ENCODE measurements at regions not wholly inside any gene's neighbourhood (a gene's known extent, or its start where the extent isn't known, plus 50 kb on each side); places are given as distances from the start of the nearest gene placed in this dataset.
"Not testable (repeated sequence)": the region's sequence is repeated elsewhere in the genome, so short reads cannot be mapped to it uniquely, and the experiment has no call there.

DNA sequence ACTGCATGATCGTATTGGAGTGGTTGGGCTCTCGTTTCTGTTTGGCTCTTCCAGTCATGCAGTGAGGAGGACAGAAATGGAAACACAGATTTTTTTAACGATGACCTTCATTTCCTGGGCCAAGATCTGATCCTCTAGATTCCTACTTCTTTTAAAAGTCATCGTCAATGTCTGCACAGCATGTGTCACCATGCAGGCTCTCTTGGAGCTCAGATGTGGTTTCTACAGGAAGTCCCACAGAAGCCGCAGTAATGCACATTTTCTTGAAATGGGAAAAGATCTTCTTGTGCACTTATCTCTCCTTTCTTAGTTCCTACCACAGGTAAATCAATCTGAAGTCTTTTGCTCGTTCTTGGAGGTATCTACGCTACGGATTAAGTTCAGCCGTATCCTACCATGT lies 626.9 kb downstream of the EFNB2 start:
- DNase-seq, result no peak

DNA sequence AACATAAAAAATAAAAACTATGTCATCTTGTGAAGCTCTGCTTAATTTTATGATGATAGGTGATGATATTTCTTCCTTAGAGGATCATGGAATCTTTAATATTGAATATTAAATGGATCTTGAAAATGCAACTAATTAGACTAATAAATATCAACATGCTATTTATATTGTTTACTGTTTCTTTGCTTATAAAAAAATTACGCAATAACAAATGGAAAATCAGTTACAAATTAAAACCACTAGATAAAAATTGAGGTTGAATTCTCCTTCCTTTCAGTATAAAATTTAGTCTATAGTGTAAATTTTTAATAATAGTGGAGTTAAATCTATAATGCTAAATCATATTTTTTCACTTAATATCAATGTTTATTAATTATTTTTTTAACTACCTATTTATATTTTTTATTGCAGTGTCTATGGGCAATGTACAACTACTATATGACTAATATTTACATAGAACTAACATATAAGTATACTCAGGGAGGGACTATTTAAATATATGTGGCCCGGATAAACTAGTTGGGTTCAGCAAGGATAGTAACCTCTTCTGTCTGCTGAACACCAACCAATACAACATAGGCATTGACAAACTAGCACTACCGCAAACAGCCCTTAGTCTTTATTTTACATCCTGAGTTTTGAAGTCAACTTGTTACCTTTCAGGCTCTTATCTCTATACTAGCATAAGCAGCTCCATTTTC lies 628.0 kb downstream of the EFNB2 start:
- no peak for DNase-seq

DNA sequence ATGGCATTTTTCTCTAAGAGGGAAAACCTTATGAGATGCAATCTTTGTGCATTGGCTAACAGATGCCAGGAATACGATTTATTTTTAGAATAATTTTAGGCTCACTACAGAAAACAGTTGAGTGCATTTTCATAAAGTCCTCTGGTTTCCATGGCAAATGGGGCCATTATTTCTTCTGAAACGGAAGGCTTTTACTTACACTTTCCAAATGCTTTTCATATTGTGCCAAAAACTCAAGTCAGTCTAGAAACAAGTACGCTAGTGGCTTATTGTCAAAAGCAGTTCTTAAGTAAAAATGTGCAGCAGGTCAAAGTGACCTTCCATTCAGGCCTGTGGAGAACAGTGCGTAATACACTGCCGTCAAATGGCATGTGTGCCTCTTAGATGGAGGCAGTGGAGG lies 628.7 kb downstream of the EFNB2 start:
- DNase-seq, result no peak

DNA sequence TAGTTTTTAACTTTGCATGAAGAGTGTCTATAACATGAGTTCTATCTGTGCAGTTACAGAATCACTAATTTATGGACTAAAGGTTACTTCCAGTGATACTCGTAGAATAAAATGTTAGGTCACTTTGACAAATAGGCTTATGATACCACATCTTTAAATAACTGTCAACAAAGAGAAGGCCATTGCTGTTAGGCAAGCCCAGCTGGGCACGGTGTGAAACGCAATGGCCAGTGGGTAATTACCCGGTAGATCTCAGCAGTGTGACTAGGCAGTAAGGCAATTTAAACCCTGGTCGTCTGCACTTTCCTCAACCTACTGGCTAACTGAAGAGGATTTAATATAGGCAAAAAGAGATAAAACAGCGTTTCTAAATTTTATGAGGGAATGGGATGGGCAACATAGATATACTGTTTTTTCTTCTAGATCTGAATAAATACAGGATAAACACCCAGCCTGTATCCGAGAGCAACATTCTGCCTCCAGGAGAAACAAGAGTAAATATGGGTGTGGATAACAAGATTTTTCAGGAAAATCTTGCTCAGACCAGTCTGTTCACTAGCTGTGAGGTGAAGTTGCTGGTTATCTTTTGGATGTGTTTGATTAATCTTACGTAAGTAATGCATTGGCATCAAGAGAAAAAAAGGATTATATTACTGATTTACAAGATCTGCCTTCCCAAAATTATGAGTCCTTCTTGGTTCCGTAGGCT lies 631.3 kb downstream of the EFNB2 start:
- no peak for DNase-seq

DNA sequence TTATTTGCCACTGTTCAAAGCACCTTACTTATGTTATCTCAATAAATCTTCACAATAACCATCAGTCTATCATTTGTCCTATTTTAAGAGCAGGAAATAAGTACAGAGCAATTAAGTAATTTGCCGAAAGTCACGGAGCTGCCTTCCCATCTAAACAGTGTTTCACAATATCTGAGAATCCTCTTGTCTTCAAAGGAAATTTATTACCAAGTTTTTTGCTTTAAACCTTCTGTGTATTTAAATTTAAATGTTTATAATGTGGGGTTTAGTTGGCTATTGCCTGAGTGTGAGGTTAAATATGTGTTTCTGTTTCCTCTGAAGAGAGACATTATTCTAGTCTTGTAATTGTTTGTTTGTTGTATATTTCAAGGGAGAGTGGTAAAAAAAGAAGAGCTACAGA lies 633.1 kb downstream of the EFNB2 start:
- DNase-seq, result no peak

DNA sequence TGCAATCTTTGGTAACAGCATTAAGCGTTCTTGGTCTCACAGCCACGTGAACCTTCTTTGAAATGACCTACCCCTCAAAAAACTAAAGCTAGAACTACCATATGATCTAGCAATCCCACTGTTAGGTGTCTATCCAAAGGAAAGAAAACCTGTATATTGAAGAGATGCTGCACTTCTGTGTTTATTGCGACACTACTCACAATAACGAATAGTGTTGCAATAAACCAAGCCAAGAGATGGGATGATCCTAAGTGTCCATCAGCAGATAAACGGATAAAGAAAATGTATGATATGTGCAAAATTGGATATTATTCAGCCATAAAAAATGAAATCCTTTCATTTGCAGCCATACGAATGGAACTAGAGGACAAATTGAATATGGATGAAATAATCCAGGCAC lies 637.9 kb downstream of the EFNB2 start:
- DNase-seq, result no peak

DNA sequence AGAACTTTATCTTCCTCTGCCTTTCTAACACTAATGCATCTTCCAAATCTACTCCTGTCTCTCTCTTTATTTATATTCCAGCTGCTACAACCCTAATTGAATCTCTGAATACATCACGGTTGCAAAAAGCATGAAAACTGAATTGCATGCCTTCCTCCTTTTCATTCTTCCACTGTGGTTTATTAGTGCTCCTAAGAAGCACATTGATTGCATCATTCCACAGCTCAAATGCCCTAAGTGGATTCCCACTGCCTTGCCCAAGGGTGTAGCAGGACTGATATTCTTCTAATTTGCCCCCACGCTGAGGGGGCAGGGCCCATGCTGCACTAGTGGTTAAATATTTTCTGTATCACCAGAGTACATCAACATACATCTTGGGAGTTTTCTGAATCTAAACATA lies 640.8 kb downstream of the EFNB2 start:
- no peak for DNase-seq

DNA sequence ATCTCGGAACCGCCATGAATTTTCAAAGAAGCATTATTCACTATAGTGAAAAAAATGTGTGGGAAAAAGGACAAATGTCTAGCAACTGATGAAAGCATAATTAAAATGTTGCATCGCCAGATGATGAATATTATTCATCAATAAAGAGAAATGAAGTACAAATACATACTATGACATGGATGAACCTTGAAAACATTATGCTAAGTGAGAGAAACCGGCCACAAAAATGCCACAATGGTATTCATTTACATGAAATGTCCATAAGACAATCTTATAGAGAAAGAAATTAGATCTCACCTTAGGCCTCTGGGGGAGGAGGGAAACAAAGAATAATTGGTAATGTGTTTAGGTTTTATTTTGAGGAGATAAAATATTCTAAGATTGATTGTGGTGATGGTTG lies 645.0 kb downstream of the EFNB2 start:
- DNase-seq, result no peak

DNA sequence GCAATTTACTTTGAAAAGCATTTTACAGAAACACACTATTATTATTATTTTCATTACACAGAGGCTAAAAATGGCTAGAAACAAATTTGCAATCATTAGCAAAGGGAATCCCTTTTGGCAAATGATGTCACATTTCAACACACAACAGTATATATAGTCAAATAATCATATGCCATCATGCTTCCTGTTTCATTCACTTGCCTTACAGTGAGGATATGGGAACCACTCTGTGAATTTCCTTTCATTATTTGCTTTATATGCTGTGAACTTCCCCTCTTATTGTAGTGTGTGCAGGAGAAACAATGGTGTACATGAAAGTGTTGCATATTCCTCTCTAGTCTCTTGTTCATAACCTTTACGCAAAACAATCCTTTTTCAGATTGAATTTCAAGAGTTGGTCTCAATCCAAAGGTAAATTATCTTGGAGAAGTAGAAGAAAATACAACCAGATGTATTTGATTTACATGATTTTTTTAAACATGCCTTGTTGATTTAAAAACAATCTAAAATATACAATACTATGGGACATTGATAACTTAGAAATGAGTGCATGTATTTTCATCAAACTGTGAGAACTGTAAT lies 657.3 kb downstream of the EFNB2 start:
- DNase-seq, result no peak

DNA sequence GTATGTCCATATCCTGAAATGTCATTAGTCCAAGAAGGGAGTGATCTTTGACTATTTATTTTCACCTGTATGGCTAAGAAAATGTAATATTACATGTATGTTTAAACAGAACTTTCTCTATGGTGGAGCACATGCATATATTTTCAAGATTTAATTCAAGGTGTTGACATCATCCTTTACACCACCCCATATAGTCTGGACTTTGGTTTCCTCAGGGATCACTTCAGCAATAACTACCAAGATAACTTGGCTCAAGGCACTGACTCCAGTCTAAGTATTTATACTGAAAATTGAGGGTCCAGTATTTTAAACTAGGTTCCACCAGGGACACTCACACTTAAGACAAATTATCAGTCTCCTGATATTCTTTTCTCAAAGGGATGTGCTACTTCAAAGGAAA lies 660.6 kb downstream of the EFNB2 start:
- no peak for DNase-seq

DNA sequence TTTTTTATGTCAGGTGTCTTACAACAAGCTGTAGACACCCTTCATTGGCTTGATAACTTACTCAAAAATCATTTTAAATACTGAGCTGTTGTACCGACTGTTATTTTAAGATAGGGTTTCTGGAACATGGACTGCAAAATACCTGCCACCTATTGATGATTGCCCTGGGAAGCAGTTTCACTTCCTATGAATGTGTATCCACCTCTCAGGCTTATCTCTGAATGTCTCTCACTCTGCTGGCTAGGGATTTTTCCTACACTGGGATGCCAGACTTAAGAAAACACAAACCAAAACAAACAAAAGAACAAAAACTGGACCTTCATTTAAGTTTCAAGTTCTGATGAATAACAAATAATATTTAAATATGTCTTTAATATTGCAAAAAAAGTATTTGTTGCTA lies 663.7 kb downstream of the EFNB2 start:
- no peak for DNase-seq

DNA sequence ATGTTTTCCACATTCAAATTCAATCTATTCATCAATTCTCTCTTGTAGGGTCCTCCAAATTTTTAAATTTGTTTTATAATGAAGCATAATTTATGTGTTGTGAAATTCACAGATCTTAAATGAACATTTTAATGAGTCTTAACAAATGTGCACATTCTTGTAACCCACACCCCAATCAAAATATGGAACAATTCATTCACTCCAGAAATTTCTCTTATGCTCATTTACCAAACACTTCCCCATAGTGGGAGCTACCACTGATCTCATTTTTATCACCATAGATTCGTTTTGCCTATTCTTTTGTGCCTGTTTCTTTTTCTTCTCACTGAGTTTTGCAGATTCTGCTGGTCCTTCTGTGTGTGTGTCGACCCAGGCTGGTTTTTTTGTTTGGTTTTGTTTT lies 664.1 kb downstream of the EFNB2 start:
- DNase-seq, result no peak

DNA sequence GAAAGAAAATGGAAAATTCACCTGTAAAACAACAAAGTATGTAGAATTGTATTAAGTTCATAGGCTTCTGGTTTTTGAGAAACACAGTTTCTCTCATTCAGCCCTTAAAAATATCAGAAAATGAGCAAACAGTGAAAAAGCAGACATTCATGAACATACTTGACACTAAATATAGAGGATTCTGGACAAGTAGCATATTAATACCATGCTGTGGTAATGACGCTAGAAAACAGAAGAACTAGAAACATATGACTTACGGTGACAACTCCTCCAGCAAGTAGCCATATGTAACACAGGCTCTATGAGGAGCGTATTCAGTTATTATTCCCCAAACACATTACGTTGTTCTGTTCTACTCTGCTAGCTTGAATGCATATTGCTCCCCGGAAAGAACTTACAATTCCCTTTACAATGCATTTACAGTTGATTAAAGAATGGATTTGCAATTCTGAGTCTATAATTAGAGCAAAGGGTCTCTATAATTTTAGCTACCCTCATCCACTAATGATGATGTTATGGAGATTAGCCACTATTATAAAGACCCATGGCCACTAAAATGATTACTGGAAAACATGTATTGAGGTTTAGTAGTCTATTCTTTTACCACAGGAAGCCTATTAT lies 672.1 kb downstream of the EFNB2 start:
- DNase-seq, result no peak

DNA sequence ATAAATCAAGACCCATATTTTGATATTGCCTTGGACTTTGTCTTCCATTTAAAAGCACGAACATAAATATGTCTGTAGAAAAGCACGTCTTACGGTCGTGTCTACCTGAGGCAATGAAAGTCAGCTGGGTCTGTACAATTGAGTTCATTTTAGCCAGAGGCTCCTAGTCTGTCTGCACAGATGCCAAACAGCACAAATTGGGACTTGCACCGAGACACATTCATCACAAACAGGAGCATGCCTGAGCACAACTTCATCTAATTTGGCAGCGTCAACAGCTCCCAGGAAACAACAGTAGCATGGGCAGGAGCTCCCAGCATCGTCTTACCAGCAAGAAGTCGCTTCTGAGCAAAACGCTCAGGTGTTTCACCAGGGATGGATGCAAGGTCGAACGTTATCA lies 687.0 kb downstream of the EFNB2 start:
- no peak for DNase-seq

DNA sequence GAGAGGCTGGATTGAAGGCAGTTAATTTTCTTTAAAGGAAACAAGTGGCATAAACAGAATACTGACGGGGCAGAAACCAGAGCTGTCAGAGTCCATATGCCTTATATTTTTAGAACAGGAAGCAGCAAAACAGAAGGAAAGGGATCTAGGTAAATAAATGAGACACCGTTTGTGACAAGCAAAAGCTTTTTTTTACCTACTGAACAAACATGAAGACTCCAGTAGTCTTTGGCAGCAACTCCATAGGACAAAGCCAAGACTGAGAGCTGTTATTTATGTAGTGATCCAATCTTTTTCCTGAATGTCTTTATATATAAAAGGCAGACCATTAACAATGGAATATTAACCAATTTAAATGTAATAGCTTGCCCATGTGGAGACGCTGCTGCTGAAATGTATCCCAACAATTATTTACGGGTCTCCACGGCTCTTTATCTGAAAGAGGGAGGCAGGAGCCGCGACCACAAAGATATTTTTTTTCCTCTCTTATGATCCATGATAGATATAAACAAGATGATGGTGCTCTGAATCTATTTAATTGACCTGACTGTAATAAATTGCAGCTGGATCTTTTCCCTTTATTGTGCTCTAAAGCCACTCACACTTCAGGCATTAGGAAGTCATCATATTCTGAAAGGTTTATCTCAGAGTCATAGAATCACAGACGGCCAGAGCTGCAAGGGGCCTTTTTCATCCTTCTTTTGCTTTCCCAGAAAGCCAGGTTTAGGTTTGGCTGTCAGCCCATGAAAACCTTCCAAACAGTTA lies 687.8 kb downstream of the EFNB2 start:
- DNase-seq, result no peak

DNA sequence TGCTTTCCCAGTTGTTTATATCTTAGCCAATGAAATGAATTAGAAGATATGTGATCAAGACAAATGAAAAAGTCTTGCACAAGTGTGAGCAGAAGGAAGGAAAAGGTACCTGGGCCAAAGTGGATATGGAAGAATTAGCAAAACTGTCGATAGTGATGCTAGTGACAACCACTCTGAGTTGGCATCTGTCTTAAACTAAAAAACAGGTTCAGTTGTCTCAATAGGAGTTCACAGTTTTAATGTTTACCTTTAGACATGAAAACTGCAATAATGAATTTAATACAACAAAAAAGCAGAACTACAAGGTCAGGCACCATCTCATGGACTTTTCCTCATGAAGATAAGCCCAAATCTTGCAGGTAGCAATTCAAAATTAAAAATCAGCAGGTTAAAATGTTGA lies 688.5 kb downstream of the EFNB2 start:
- DNase-seq, result no peak

DNA sequence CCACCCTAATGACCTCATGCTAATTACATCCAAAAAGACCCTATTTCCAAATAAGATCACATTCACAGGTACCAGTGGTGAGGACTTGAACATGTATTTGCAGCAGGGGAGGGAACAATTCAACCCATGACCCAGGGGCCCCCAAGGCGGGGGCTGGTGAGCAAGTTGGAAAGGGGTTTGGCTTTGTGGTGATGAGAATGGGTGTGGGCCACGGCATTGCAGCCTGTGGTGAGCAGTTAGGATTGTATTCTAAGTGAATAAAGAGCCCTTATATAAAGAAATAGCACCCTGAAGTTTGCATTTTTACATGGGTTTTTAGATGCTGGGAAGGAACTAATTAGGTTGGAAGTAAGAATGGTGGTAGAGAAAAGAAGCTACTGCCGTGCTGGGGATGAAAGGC lies 694.2 kb downstream of the EFNB2 start:
- DNase-seq, result no peak

DNA sequence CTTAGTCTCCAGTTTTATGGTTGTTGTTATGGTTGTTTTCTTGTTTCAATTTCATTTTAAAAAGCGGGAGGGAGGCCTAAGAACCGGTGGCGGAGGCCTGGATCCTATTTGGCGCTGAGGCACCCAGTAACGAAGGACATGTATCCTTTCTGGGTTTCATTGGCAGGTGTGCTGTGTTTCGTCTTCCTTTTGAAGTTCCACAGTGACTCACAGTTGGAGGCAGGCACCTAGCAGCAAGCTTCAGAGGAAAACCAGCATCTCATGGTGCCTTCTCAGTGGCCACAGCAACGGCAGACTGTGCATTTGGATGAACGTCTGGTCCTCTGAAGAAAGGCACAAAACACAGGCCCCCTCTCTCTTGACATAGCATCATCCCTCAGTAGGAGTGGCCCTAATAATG lies 697.2 kb downstream of the EFNB2 start:
- DNase-seq, result no peak

DNA sequence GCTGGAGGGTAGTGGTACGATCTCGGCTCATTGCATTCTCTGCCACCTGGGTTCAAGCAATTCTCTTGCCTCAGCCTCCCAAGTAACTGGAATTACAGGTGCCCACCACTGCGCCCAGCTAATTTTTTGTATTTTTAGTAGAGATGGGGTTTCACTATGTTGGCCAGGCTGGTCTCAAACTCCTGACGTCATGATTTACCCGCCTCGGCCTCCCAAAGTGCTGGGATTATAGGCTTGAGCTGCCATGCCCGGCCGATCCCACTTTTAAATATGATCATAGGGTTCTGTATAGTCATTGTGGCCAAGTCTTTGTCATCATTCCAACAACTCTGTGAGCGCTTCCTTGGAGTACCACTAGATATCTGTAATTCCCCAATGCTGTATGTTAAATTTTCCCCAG lies 698.2 kb downstream of the EFNB2 start:
- not testable (repeated sequence) for DNase-seq

DNA sequence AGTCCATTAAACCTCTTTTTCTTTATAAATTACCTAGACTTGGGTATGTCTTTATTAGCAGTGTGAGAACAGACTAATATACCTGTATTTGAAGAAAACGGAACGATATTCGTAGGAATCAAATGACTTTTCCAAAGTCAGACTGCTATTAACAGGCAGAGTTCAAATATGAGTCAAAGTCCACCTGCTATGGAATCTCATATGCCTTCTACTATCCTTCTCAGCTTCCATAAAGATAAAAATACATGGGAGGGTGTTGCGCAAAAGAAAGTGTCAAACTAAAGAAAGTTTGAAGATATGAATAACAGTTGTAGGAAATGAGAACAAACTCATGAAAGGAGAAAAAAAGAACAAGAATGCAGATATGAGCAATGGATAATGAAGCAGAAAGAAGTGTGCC lies 704.6 kb downstream of the EFNB2 start:
- no peak for DNase-seq

DNA sequence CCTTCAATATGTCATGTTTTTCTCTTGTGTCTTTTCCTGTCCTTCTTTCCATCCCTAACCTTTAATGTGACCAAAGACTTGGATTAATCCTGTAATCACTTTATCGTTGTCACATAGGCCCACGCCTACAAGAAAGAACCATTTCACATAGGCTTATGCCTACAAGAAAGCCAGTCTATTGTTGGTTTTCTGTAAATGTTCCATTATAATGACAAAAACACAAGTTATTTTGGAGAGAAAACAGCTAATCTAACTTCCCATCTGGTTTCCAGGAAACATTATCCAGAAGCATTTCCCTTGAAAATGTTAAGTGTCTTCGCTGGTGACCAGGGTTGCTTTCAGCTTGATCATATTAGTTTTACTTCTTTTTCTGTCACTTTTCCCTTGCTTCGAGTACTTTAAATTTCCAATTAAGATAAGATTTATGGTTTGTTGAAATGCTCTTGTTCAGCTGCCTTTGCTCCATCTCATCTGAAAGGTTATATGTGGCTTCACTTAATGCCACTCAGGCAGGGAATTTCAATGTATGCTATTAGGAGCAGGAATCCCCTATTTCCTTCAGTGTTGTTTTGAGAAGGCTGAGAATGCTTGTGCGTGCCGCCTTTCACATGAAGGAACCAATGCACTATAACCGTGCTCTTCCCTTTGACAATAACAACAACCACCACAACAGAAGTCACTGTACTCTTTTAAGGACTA lies 708.2 kb downstream of the EFNB2 start:
- no peak for DNase-seq

DNA sequence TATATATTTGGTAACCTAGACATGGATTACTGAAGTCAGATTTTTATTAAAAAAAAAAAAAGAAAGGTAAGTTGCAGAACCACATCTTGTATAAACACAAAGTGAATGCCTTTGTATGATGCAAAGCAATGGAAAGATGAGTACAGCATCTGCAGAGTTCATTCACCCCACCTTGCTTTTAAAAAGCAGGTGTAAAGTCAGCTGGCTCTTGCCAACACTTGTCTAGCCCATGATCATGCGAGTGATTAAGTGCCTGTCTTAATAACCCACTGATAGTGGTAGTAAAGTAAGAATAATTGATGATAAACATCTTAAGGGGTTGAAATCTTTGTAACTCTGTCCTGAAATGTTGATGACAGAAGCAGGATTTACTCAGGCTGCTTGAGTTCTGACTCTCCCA lies 710.4 kb downstream of the EFNB2 start:
- no peak for DNase-seq

DNA sequence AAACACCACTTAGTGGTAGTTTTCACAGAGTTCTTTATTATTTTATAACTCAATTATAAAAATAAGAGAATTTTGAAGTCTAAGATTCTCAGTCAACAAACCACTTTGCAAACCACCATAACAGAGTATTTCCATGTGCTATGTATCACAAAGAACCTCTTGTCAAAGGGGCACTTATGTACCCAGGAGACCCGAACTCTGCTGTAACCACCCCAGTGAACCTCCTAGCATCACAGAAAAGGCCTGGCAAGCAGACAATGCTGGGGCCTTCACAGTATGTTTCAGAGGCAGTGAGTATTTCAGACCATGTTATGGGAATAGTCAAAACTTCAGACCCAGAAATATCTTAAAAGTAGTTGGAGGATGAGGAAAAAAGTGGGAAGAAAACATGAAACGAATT lies 714.1 kb downstream of the EFNB2 start:
- DNase-seq, result no peak

All from SHP77 treated with DMSO at 0.1 percent for 48 hours (cell line).